ENCODE measurements at regions not wholly inside any gene's neighbourhood (a gene's known extent, or its start where the extent isn't known, plus 50 kb on each side); places are given as distances from the start of the nearest gene placed in this dataset.

GRCh38 chrX:26889574-26889973, 573.6 kb downstream of the PPP4R3C start:
- no peak for TF ChIP-seq POLR2A (IDR thresholded peaks at IDR 0.05)
- TF ChIP-seq CTCF (IDR thresholded peaks at IDR 0.05), result no peak
- TF ChIP-seq POLR2AphosphoS5 (IDR thresholded peaks at IDR 0.05), result no peak
- no peak for TF ChIP-seq EP300 (IDR thresholded peaks at IDR 0.05; ENCODE audit: low read depth)

Data from transverse colon (tissue), 4 donors.